ENCODE measurements at regions not wholly inside any gene's neighbourhood (a gene's known extent, or its start where the extent isn't known, plus 50 kb on each side); places are given as distances from the start of the nearest gene placed in this dataset.

DNA sequence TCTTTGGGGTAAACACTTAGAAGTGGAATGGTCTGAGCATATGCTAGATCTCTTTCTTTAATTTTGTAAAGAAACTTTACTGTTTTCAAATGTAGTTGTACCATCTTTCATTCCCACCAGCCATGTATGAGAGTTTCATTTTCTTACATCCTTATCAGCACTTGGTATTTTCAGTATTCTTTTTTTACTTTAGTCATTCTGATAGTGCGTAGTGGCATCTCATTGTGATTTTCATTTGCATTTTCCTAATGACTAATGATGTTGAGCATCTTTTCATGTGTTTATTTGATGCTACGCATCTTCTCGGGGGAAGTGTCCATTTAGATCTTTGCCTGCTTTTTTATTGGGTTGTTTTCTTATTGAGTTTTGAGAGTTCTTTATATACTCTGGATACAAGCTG, 71.3 kb upstream of the PRPS1 start:
- ChIA-PET POLR2A (no interaction called here), CTCF (no interaction called here)
- Mint-ChIP-seq H3K4me3 (no peak overlapping the region), H3K36me3 (no peaks in the 10 kb centered on the region), H3K27me3 (ENCODE audit: low read depth) (no peaks in the 10 kb centered on the region), H3K9me3 (no peaks in the 10 kb centered on the region), H3K4me1 (peaks cover 28% of the 10 kb centered on the region), H3K27ac (no peak overlapping the region)
- TF ChIP-seq NR2C2 (CRISPR knock-in tag; IDR thresholded peaks at IDR 0.05) (no peak), ZNF263 (CRISPR knock-in tag; IDR thresholded peaks at IDR 0.05; ENCODE audit: low read depth) (no peak), TCF7 (CRISPR knock-in tag; IDR thresholded peaks at IDR 0.05; ENCODE audit: low read depth) (no peak), ZNF219 (CRISPR knock-in tag; IDR thresholded peaks at IDR 0.05; ENCODE audit: borderline replicate concordance) (no peak), CREM (CRISPR knock-in tag; IDR thresholded peaks at IDR 0.05) (no peak), TEAD1 (CRISPR knock-in tag; IDR thresholded peaks at IDR 0.05) (no peak), ZBTB21 (CRISPR knock-in tag; IDR thresholded peaks at IDR 0.05; ENCODE audit: borderline replicate concordance) (no peak)
- ATAC-seq (no peak), DNase-seq (ENCODE audit: low spot score) (no peak)

- Mint-ChIP-seq H3K36me3 (no peaks in the 10 kb centered on the region), H3K27ac (no peak overlapping the region; the same call in 1 of the 2 replicates), H3K27me3 (ENCODE audit: low read depth) (no peaks in the 10 kb centered on the region), H3K9me3 (no peaks in the 10 kb centered on the region), H3K4me3 (no peak overlapping the region), H3K4me1 (peaks cover 53% of the 10 kb centered on the region)
- POLR2A ChIA-PET = no interaction called here
- DNase-seq (ENCODE audit: low spot score) (no peak), ATAC-seq (no peak)
- CTCF ChIA-PET = no interaction called here
- no peak for TF ChIP-seq ZNF416 (CRISPR knock-in tag; IDR thresholded peaks at IDR 0.05)
- no peak for TF ChIP-seq ZNF425 (CRISPR knock-in tag; conservative IDR thresholded peaks at IDR 0.05)
- TF ChIP-seq ZNF317 (CRISPR knock-in tag; IDR thresholded peaks at IDR 0.05; ENCODE audit: borderline replicate concordance, low read depth) = no peak
- TF ChIP-seq EMX1 (CRISPR knock-in tag; IDR thresholded peaks at IDR 0.05) = no peak
- TF ChIP-seq NR3C1 (CRISPR knock-in tag; conservative IDR thresholded peaks at IDR 0.05; ENCODE audit: low read depth) = no peak
- no peak for TF ChIP-seq E2F1 (CRISPR knock-in tag; IDR thresholded peaks at IDR 0.05)
- no peak for TF ChIP-seq TCF7 (CRISPR knock-in tag; IDR thresholded peaks at IDR 0.05; ENCODE audit: low read depth)
- TF ChIP-seq MYBL2 (CRISPR knock-in tag; IDR thresholded peaks at IDR 0.05) = no peak
- TF ChIP-seq, protein P1, sequence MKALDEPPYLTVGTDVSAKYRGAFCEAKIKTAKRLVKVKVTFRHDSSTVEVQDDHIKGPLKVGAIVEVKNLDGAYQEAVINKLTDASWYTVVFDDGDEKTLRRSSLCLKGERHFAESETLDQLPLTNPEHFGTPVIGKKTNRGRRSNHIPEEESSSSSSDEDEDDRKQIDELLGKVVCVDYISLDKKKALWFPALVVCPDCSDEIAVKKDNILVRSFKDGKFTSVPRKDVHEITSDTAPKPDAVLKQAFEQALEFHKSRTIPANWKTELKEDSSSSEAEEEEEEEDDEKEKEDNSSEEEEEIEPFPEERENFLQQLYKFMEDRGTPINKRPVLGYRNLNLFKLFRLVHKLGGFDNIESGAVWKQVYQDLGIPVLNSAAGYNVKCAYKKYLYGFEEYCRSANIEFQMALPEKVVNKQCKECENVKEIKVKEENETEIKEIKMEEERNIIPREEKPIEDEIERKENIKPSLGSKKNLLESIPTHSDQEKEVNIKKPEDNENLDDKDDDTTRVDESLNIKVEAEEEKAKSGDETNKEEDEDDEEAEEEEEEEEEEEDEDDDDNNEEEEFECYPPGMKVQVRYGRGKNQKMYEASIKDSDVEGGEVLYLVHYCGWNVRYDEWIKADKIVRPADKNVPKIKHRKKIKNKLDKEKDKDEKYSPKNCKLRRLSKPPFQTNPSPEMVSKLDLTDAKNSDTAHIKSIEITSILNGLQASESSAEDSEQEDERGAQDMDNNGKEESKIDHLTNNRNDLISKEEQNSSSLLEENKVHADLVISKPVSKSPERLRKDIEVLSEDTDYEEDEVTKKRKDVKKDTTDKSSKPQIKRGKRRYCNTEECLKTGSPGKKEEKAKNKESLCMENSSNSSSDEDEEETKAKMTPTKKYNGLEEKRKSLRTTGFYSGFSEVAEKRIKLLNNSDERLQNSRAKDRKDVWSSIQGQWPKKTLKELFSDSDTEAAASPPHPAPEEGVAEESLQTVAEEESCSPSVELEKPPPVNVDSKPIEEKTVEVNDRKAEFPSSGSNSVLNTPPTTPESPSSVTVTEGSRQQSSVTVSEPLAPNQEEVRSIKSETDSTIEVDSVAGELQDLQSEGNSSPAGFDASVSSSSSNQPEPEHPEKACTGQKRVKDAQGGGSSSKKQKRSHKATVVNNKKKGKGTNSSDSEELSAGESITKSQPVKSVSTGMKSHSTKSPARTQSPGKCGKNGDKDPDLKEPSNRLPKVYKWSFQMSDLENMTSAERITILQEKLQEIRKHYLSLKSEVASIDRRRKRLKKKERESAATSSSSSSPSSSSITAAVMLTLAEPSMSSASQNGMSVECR (CRISPR knock-in tag; IDR thresholded peaks at IDR 0.05; ENCODE audit: borderline replicate concordance) = no peak
- TF ChIP-seq SOX15 (CRISPR knock-in tag; IDR thresholded peaks at IDR 0.05) = no peak
- no peak for TF ChIP-seq ZNF121 (CRISPR knock-in tag; IDR thresholded peaks at IDR 0.05)
- no peak for TF ChIP-seq ZNF423 (CRISPR knock-in tag; IDR thresholded peaks at IDR 0.05)
- no peak for TF ChIP-seq ETV6 (CRISPR knock-in tag; IDR thresholded peaks at IDR 0.05)
- TF ChIP-seq USF2 (CRISPR knock-in tag; IDR thresholded peaks at IDR 0.05) = no peak
- no peak for TF ChIP-seq FOXP1 (CRISPR knock-in tag; IDR thresholded peaks at IDR 0.05; ENCODE audit: borderline replicate concordance)
- TF ChIP-seq, protein P2, sequence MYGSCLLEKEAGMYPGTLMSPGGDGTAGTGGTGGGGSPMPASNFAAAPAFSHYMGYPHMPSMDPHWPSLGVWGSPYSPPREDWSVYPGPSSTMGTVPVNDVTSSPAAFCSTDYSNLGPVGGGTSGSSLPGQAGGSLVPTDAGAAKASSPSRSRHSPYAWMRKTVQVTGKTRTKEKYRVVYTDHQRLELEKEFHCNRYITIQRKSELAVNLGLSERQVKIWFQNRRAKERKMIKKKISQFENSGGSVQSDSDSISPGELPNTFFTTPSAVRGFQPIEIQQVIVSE (CRISPR knock-in tag; IDR thresholded peaks at IDR 0.05; ENCODE audit: borderline replicate concordance) = no peak
- TF ChIP-seq NFATC4 (CRISPR knock-in tag; IDR thresholded peaks at IDR 0.05) = no peak
- no peak for TF ChIP-seq NR1H2 (CRISPR knock-in tag; IDR thresholded peaks at IDR 0.05)
- TF ChIP-seq, protein P3, sequence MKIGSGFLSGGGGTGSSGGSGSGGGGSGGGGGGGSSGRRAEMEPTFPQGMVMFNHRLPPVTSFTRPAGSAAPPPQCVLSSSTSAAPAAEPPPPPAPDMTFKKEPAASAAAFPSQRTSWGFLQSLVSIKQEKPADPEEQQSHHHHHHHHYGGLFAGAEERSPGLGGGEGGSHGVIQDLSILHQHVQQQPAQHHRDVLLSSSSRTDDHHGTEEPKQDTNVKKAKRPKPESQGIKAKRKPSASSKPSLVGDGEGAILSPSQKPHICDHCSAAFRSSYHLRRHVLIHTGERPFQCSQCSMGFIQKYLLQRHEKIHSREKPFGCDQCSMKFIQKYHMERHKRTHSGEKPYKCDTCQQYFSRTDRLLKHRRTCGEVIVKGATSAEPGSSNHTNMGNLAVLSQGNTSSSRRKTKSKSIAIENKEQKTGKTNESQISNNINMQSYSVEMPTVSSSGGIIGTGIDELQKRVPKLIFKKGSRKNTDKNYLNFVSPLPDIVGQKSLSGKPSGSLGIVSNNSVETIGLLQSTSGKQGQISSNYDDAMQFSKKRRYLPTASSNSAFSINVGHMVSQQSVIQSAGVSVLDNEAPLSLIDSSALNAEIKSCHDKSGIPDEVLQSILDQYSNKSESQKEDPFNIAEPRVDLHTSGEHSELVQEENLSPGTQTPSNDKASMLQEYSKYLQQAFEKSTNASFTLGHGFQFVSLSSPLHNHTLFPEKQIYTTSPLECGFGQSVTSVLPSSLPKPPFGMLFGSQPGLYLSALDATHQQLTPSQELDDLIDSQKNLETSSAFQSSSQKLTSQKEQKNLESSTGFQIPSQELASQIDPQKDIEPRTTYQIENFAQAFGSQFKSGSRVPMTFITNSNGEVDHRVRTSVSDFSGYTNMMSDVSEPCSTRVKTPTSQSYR (CRISPR knock-in tag; IDR thresholded peaks at IDR 0.05) = no peak
These were observed 68.8 kb upstream of the PRPS1 start for GRCh38 chrX:107559506-107559905.

Data from WTC11 (cell line).